HepG2 (cell line): ENCODE measurements at regions not wholly inside any gene's neighbourhood (a gene's known extent, or its start where the extent isn't known, plus 50 kb on each side); places are given as distances from the start of the nearest gene placed in this dataset.
"Not testable (repeated sequence)": the region's sequence is repeated elsewhere in the genome, so short reads cannot be mapped to it uniquely, and the experiment has no call there.

Experiments
- ATAC-seq: fragments of 200-7000 bp; cut with Tn5 transposase; 3 replicates; pipeline ENCODE4 v1.9.1; 2020; ENCODE audit warnings: mild to moderate bottlenecking, moderate library complexity
- BruUV-seq: library from RNA; stranded (reverse); fragments of 400-500 nt; replicated peaks from 2 replicates; lab custom pipeline; 2021; lab: Mats Ljungman, UMichigan
- CTCF ChIA-PET: fragments of 300-600 bp; formaldehyde crosslinking; extraction: SDS; loops from one replicate; lab custom pipeline; 2021; ENCODE audit warnings: low total read pairs, inconsistent platforms, low intra/inter-chr PET ratio; lab: Yijun Ruan, JAX
- POLR2A ChIA-PET: fragments of 350-600 bp; sonication (Branson Sonifier 250); formaldehyde crosslinking; loops from one replicate; lab custom pipeline; 2020; ENCODE audit warnings: antibody characterized with exemption, inconsistent platforms; lab: Yijun Ruan, JAX
- DNase-seq: peaks from one replicate; pipeline ENCODE4 v3.0.0-alpha.2; 2015; ENCODE audit warnings: low spot score
- FAIRE-seq: peaks from 3 replicates; lab custom pipeline; 2011; peaks lifted over from hg19 to GRCh38; lab: Jason Lieb, UNC
- H2AFZ ChIP-seq: one replicate; pipeline ENCODE4 v1.6.1; 2011; ENCODE audit warnings: low read length, inconsistent platforms
- H3K27ac ChIP-seq: fragments of 300-600 bp; 3 replicates; pipeline ENCODE4 v1.8.0; 2011; ENCODE audit warnings: mixed run types, mild to moderate bottlenecking, mixed read lengths, low read length, inconsistent platforms; ENCODE audit not compliant: insufficient read depth; ENCODE audit errors: extremely low read length
- H3K27me3 ChIP-seq, 2 experiments: fragments of 200-600 bp in 1 of 2; 2 replicates in 1 of 2; 3 replicates in 1 of 2; pipeline versions ENCODE4 v1.6.0 to v1.8.0; 2011; ENCODE audit warnings: low read length in 2 of 2, mild to moderate bottlenecking in 2 of 2, moderate library complexity in 2 of 2, inconsistent platforms in 1 of 2; ENCODE audit not compliant: insufficient read depth in 2 of 2, control insufficient read depth in 1 of 2
- H3K36me3 ChIP-seq, 2 experiments: fragments of 200-600 bp in 1 of 2; replicated peaks in 1 of 2; 2 replicates in 1 of 2; 3 replicates in 1 of 2; pipeline versions ENCODE4 v1.5.1 to v1.8.0; 2011; ENCODE audit warnings: low read length in 2 of 2, inconsistent platforms in 1 of 2; ENCODE audit not compliant: insufficient read depth in 2 of 2, control insufficient read depth in 1 of 2
- H3K4me1 ChIP-seq: 2 replicates; pipeline ENCODE4 v1.5.1; 2012; ENCODE audit warnings: low read length, inconsistent platforms; ENCODE audit not compliant: insufficient read depth
- H3K4me2 ChIP-seq: 2 replicates; pipeline ENCODE4 v1.6.0; 2011; ENCODE audit warnings: low read depth, low read length, inconsistent platforms
- H3K4me3 ChIP-seq, 3 experiments: fragments of 200-600 bp in 1 of 3; sonication (generic), shearing (Covaris generic) in 1 of 3; replicated peaks in 1 of 3; 2 replicates each; pipeline ENCODE4 v1.5.1; 2011 to 2016; ENCODE audit warnings: low read length in 3 of 3, inconsistent platforms in 2 of 3, low read depth in 2 of 3, mild to moderate bottlenecking in 2 of 3, control low read depth in 1 of 3, mixed read lengths in 1 of 3; ENCODE audit not compliant: insufficient read depth in 1 of 3
- H3K79me2 ChIP-seq: one replicate; pipeline ENCODE4 v1.6.1; 2011; ENCODE audit warnings: low read length, inconsistent platforms; ENCODE audit not compliant: insufficient read depth
- H3K9ac ChIP-seq: 2 replicates; pipeline ENCODE4 v1.6.0; 2011; ENCODE audit warnings: mild to moderate bottlenecking, low read depth, low read length, inconsistent platforms; ENCODE audit not compliant: insufficient read depth
- H3K9me3 ChIP-seq: 2 replicates; pipeline ENCODE4 v1.5.1; 2012; ENCODE audit warnings: mild to moderate bottlenecking, low read length
- H4K20me1 ChIP-seq: 2 replicates; pipeline ENCODE4 v1.6.0; 2011; ENCODE audit warnings: inconsistent platforms, mild to moderate bottlenecking, low read length, moderate library complexity; ENCODE audit not compliant: insufficient read depth
- ATF7 ChIP-seq, 2 experiments: fragments of 450-650 bp in 1 of 2; sonication (generic) in 1 of 2; formaldehyde crosslinking in 1 of 2; IDR thresholded peaks; 2 replicates each; pipeline versions ENCODE4 v1.4.0 to v1.6.1; 2016 to 2020; ENCODE audit warnings: antibody characterized with exemption in 1 of 2, mild to moderate bottlenecking in 1 of 2, missing genetic modification reagents in 1 of 2
- BRD4 ChIP-seq: sonication (generic); formaldehyde crosslinking; IDR thresholded peaks from 2 replicates; pipeline ENCODE4 v1.4.0; 2020; ENCODE audit warnings: missing genetic modification reagents
- GLI4 ChIP-seq: sonication (generic); formaldehyde crosslinking; IDR thresholded peaks from 2 replicates; pipeline ENCODE4 v1.5.1; 2020; ENCODE audit warnings: missing genetic modification reagents, mild to moderate bottlenecking, moderate library complexity, borderline replicate concordance
- HNRNPK ChIP-seq: fragments of 200-400 bp; formaldehyde crosslinking; IDR thresholded peaks from 2 replicates; pipeline ENCODE4 v1.6.1; 2018; ENCODE audit warnings: low read length, low read depth, moderate library complexity, mild to moderate bottlenecking; ENCODE audit not compliant: poor library complexity, severe bottlenecking
- KDM6A ChIP-seq: IDR thresholded peaks from 2 replicates; pipeline ENCODE4 v1.6.1; 2016; ENCODE audit warnings: low read depth
- MAFK ChIP-seq, 2 experiments: IDR thresholded peaks in 1 of 2; conservative IDR thresholded peaks in 1 of 2; 2 replicates each; pipeline ENCODE4 v1.6.1; 2011; ENCODE audit warnings: improper control_type of control experiment in 2 of 2, low read length in 2 of 2
- SMAD1 ChIP-seq: sonication (generic); formaldehyde crosslinking; IDR thresholded peaks from 2 replicates; pipeline ENCODE4 v1.4.0; 2020; ENCODE audit warnings: missing genetic modification reagents, low read depth, mild to moderate bottlenecking, borderline replicate concordance
- ZKSCAN1 ChIP-seq: fragments of 150-350 bp; IDR thresholded peaks from 2 replicates; pipeline ENCODE4 v1.6.1; 2014; ENCODE audit warnings: low read length
- ZNF878 ChIP-seq: sonication (generic); formaldehyde crosslinking; IDR thresholded peaks from 2 replicates; pipeline ENCODE4 v1.8.1; 2023; ENCODE audit warnings: mild to moderate bottlenecking, missing genetic modification reagents, moderate library complexity
- WGBS: methylation state at CpG from one replicate; pipeline ENCODE4 v1.1.6; 2017; ENCODE audit warnings: low lambda C conversion rate; 5-methylcytosine and 5-hydroxymethylcytosine counted together
- in situ Hi-C: cut with HindIII; loops from 2 replicates; pipeline ENCODE4 v1.10.0; 2017; ENCODE audit warnings: low pct_unique_long_range_greater_than_20kb; ENCODE audit not compliant: extremely low pct_ligation_motif_present
- intact Hi-C: fragments of 100-400 bp; cut with micrococcal nuclease; formaldehyde crosslinking; loops from one replicate; pipeline ENCODE4 v1.10.0; 2022; ENCODE audit not compliant: unreplicated experiment
- TF ChIP-seq, protein P1 (sequence below): IDR thresholded peaks from 2 replicates; pipeline ENCODE4 v1.6.1; 2016; ENCODE audit warnings: control low read depth
- TF ChIP-seq, protein P2 (sequence below): fragments of 450-650 bp; IDR thresholded peaks from 2 replicates; pipeline ENCODE4 v1.6.1; 2016

DNA sequence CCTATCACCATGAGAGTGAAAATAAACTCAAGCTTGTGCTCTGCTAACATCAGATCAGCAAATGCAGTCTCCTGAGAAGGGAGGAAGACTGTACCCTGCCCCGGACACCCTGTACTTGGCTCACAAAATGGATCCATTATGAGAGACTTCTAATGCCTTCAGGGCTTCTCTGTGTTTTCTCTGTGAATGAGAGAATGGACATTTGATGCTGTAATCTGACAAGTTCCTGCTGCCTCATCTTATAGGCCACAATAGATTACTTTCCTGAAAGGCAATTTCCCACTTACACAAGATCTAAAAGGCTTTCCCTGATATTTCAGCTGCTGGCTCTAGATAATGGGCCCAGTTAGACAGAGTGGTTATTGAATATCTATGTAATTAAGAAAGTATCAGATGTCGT, 117.2 kb downstream of the OTOR start (continued):
- TF ChIP-seq, protein P1, sequence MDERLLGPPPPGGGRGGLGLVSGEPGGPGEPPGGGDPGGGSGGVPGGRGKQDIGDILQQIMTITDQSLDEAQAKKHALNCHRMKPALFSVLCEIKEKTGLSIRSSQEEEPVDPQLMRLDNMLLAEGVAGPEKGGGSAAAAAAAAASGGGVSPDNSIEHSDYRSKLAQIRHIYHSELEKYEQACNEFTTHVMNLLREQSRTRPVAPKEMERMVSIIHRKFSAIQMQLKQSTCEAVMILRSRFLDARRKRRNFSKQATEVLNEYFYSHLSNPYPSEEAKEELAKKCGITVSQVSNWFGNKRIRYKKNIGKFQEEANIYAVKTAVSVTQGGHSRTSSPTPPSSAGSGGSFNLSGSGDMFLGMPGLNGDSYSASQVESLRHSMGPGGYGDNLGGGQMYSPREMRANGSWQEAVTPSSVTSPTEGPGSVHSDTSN (CRISPR knock-in tag) = no peak
- TF ChIP-seq KDM6A (CRISPR knock-in tag) (no peak), ZKSCAN1 (no peak)

DNA sequence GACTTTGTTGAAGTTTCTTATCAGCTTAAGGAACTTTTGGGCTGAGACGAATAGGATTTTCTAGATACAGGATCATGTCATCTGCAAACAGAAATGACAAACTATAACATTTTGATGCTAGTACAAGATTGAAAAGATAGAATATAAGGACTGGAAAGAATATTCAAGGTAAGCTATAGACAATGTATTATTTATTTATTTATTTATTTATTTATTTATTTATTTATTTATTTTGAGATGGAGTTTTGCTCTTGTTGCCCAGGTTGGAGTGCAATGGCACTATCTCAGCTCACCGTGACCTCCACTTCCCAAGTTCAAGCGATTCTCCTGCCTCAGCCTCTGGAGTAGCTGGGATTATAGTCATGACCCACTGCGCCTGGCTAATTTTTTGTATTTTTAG, 125.0 kb downstream of the OTOR start:
- FAIRE-seq, BruUV-seq, POLR2A ChIA-PET, H4K20me1 ChIP-seq, H3K4me1 ChIP-seq, H3K9me3 ChIP-seq, H3K79me2 ChIP-seq, H3K27me3 ChIP-seq, H3K4me3 ChIP-seq, intact Hi-C loops, H3K9ac ChIP-seq, H3K27ac ChIP-seq, ATAC-seq, DNase-seq, H2AFZ ChIP-seq, H3K36me3 ChIP-seq, H3K4me2 ChIP-seq, CTCF ChIA-PET, in situ Hi-C loops: not testable (repeated sequence)
- WGBS = 53% methylated on average over 4 of the region's 4 CpGs

DNA sequence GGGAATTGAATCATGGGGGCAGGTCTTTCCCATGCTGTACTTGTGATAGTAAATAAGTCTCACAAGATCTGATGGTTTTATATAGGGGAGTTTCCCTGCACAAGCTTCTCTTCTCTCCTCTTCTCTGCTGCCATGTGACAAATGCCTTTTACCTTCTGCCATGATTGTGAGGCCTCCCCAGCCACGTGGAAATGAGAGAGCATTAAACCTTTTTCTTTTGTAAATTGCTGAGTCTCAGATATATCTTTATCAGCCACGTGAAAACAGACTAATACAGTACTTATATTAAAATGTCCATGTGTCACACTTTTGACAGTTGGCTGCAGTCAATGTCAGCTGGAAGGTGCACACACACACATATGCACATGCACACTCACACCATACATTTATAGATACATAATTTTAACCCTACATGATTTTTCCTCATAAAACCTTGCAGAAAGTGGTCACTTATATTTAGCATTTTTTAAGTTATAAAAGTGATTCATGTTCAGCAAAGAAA, 128.9 kb downstream of the OTOR start:
- no peak for FAIRE-seq
- H3K4me2 ChIP-seq = no peak overlapping the region
- H3K4me3 ChIP-seq = no peak overlapping the region
- no peaks in the 10 kb centered on the region for H3K9me3 ChIP-seq
- in situ Hi-C loops = no loop called here
- TF ChIP-seq SMAD1 (CRISPR knock-in tag) (no peak), HNRNPK (no peak), GLI4 (no peak), BRD4 (CRISPR knock-in tag) (no peak), ATF7 (IDR thresholded peaks at IDR 0.05) (no peak), ATF7 (CRISPR knock-in tag; IDR thresholded peaks at IDR 0.05) (no peak), MAFK (conservative IDR thresholded peaks at IDR 0.05 in 1 of 2, IDR thresholded peaks at IDR 0.05 in 1 of 2; ENCODE audit: low read length in 2 of 2) (0 out of 4 replicates have a peak, but pooled peaks of 1 of the 2 experiments have one; percentile 17), ZNF878 (CRISPR knock-in tag) (no peak)
- TF ChIP-seq, protein P2, sequence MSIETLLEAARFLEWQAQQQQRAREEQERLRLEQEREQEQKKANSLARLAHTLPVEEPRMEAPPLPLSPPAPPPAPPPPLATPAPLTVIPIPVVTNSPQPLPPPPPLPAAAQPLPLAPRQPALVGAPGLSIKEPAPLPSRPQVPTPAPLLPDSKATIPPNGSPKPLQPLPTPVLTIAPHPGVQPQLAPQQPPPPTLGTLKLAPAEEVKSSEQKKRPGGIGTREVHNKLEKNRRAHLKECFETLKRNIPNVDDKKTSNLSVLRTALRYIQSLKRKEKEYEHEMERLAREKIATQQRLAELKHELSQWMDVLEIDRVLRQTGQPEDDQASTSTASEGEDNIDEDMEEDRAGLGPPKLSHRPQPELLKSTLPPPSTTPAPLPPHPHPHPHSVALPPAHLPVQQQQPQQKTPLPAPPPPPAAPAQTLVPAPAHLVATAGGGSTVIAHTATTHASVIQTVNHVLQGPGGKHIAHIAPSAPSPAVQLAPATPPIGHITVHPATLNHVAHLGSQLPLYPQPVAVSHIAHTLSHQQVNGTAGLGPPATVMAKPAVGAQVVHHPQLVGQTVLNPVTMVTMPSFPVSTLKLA = peak; percentile 94
- no peak for ATAC-seq
- ChIA-PET POLR2A (no interaction called here), CTCF (no interaction called here)
- H2AFZ ChIP-seq = no peak overlapping the region
- BruUV-seq = no TSS peak
- no peak overlapping the region for H3K9ac ChIP-seq
- H3K79me2 ChIP-seq = no peaks in the 10 kb centered on the region
- H3K27me3 ChIP-seq = no peaks in the 10 kb centered on the region
- H3K36me3 ChIP-seq = no peaks in the 10 kb centered on the region
- H3K27ac ChIP-seq = no peak overlapping the region
- intact Hi-C loops = no loop called here
- 0% methylated on average over 2 of the region's 2 CpGs for WGBS
- no peaks in the 10 kb centered on the region for H4K20me1 ChIP-seq
- no peaks in the 10 kb centered on the region for H3K4me1 ChIP-seq
- no peak for DNase-seq
